CD4-positive, alpha-beta memory T cell (primary cell): ENCODE measurements at regions not wholly inside any gene's neighbourhood (a gene's known extent, or its start where the extent isn't known, plus 50 kb on each side); places are given as distances from the start of the nearest gene placed in this dataset.

Source experiments
- CTCF ChIA-PET: fragments of 350-600 bp; sonication (Branson Sonifier 250); formaldehyde crosslinking; loops from one replicate; lab custom pipeline; 2021; ENCODE audit warnings: inconsistent platforms; ENCODE audit not compliant: partially characterized antibody; lab: Charles Lee
- POLR2A ChIA-PET: fragments of 350-600 bp; sonication (Branson Sonifier 250); formaldehyde crosslinking; loops from one replicate; lab custom pipeline; 2021; ENCODE audit not compliant: partially characterized antibody; lab: Charles Lee
- DNase-seq, 5 donors: peaks; one replicate each; pipeline versions ENCODE4 v3.0.0 to v3.0.0-alpha.2; 2020 to 2022; ENCODE audit warnings: mixed read lengths in 1 of 5
- H3K27ac ChIP-seq: one replicate; pipeline ENCODE4 v1.7.0; 2013; ENCODE audit warnings: low read depth, low read length
- H3K27me3 ChIP-seq: 2 replicates; pipeline ENCODE4 v1.7.0; 2013; ENCODE audit warnings: mild to moderate bottlenecking, low read length, moderate library complexity; ENCODE audit not compliant: insufficient read depth
- H3K36me3 ChIP-seq: 2 replicates; pipeline ENCODE4 v1.7.0; 2013; ENCODE audit warnings: mild to moderate bottlenecking, low read length, moderate library complexity; ENCODE audit not compliant: insufficient read depth
- H3K4me1 ChIP-seq: 2 replicates; pipeline ENCODE4 v1.7.0; 2013; ENCODE audit warnings: mild to moderate bottlenecking, low read length, moderate library complexity; ENCODE audit not compliant: insufficient read depth
- H3K4me3 ChIP-seq, 2 donors: one replicate each; pipeline ENCODE4 v1.7.0; 2013; ENCODE audit warnings: low read length in 2 of 2, mild to moderate bottlenecking in 1 of 2
- H3K9me3 ChIP-seq, 2 donors: one replicate each; pipeline ENCODE4 v1.7.0; 2013; ENCODE audit warnings: low read length in 2 of 2, control low read depth in 1 of 2; ENCODE audit not compliant: control insufficient read depth in 1 of 2
- H3K27ac Mint-ChIP-seq, 7 donors: one replicate each; pipeline ENCODE4 v1.8.0; 2020 to 2021; ENCODE audit warnings: mixed read lengths in 7 of 7, mild to moderate bottlenecking in 6 of 7, inconsistent platforms in 3 of 7, moderate library complexity in 3 of 7
- H3K27me3 Mint-ChIP-seq, 2 donors: one replicate each; pipeline ENCODE4 v1.8.0; 2020 to 2021; ENCODE audit warnings: mixed read lengths in 2 of 2
- H3K36me3 Mint-ChIP-seq, 2 donors: one replicate each; pipeline ENCODE4 v1.8.0; 2020 to 2021; ENCODE audit warnings: mixed read lengths in 2 of 2, inconsistent platforms in 1 of 2, mild to moderate bottlenecking in 1 of 2
- H3K4me1 Mint-ChIP-seq, 4 donors: one replicate each; pipeline ENCODE4 v1.8.0; 2020 to 2021; ENCODE audit warnings: mixed read lengths in 4 of 4, mild to moderate bottlenecking in 1 of 4
- H3K4me3 Mint-ChIP-seq, 8 donors: one replicate each; pipeline ENCODE4 v1.8.0; 2020 to 2021; ENCODE audit warnings: mixed read lengths in 8 of 8, mild to moderate bottlenecking in 7 of 8, moderate library complexity in 6 of 8, inconsistent platforms in 3 of 8
- H3K9me3 Mint-ChIP-seq, 8 donors: one replicate each; pipeline ENCODE4 v1.8.0; 2020 to 2021; ENCODE audit warnings: mixed read lengths in 8 of 8, mild to moderate bottlenecking in 5 of 8, inconsistent platforms in 3 of 8, moderate library complexity in 1 of 8
- intact Hi-C: fragments of 100-400 bp; cut with micrococcal nuclease; formaldehyde crosslinking; loops from one replicate; pipeline ENCODE4 v1.15.1; 2023

- Mint-ChIP-seq H3K9me3 (peaks cover 0 to 9% (median 1%) of the 10 kb centered on the region in 8 donors), H3K27me3 (no peaks in the 10 kb centered on the region), H3K36me3 (no peaks in the 10 kb centered on the region), H3K27ac (no peak overlapping the region), H3K4me3 (no peak overlapping the region), H3K4me1 (no peaks in the 10 kb centered on the region)
- no peak overlapping the region for H3K27ac ChIP-seq
- H3K4me3 ChIP-seq, result no peak overlapping the region
- CTCF ChIA-PET, result no interaction called here
- H3K36me3 ChIP-seq, result no peaks in the 10 kb centered on the region
- DNase-seq, result no peak
- POLR2A ChIA-PET, result no interaction called here
- H3K27me3 ChIP-seq, result no peaks in the 10 kb centered on the region
- intact Hi-C loops, result no loop called here
- H3K9me3 ChIP-seq, result no peaks in the 10 kb centered on the region
- no peaks in the 10 kb centered on the region for H3K4me1 ChIP-seq
Measured at GRCh38 chr4:160193787-160194186, 1090.9 kb downstream of the RAPGEF2 start.

DNA sequence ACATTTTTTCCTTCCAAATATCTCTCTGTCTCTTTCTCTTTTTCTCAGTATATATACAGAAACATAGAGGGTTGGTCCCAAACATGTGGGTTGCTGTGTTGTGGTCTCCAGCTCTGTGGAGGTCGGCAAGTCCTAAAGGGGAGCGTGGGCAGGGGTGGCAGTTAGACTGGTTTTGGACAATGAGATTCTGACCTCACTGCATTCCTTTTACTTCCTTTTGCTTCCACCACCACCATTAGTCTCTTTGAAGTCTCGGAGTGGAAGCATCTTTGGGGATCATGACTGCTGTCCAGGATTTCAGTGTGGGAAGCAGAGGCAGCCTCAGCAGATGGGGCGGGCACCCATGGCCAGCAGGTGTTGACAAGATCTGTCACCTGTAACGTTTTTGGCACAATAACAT is 1091.8 kb downstream of the RAPGEF2 start:
- Histone ChIP-seq H3K27ac (no peak overlapping the region), H3K36me3 (no peaks in the 10 kb centered on the region), H3K4me1 (no peaks in the 10 kb centered on the region), H3K4me3 (no peak overlapping the region), H3K27me3 (no peaks in the 10 kb centered on the region), H3K9me3 (no peaks in the 10 kb centered on the region)
- no peak for DNase-seq
- CTCF ChIA-PET, result no interaction called here
- POLR2A ChIA-PET, result no interaction called here
- H3K4me1 Mint-ChIP-seq, result no peaks in the 10 kb centered on the region
- intact Hi-C loops, result no loop called here
- no peaks in the 10 kb centered on the region for H3K36me3 Mint-ChIP-seq
- H3K4me3 Mint-ChIP-seq, result no peak overlapping the region
- peaks cover 0 to 16% (median 2%) of the 10 kb centered on the region in 8 donors for H3K9me3 Mint-ChIP-seq
- peak overlapping the region in 1 of 7 donors; percentile 13 for H3K27ac Mint-ChIP-seq
- H3K27me3 Mint-ChIP-seq, result no peaks in the 10 kb centered on the region

- no peaks in the 10 kb centered on the region for H3K4me1 Mint-ChIP-seq
- ChIA-PET CTCF (no interaction called here), POLR2A (no interaction called here)
- H3K4me3 Mint-ChIP-seq, result no peak overlapping the region
- H3K27me3 Mint-ChIP-seq, result no peaks in the 10 kb centered on the region
- intact Hi-C loops, result no loop called here
- no peak overlapping the region for H3K27ac Mint-ChIP-seq
- Histone ChIP-seq H3K4me3 (no peak overlapping the region), H3K9me3 (no peaks in the 10 kb centered on the region), H3K27me3 (no peaks in the 10 kb centered on the region), H3K27ac (no peak overlapping the region), H3K4me1 (no peaks in the 10 kb centered on the region), H3K36me3 (no peaks in the 10 kb centered on the region)
- H3K36me3 Mint-ChIP-seq, result no peaks in the 10 kb centered on the region
- no peak for DNase-seq
- H3K9me3 Mint-ChIP-seq, result peaks cover 0 to 21% (median 5%) of the 10 kb centered on the region in 8 donors
Measured at GRCh38 chr4:160202802-160203201, 1099.9 kb downstream of the RAPGEF2 start.

DNA sequence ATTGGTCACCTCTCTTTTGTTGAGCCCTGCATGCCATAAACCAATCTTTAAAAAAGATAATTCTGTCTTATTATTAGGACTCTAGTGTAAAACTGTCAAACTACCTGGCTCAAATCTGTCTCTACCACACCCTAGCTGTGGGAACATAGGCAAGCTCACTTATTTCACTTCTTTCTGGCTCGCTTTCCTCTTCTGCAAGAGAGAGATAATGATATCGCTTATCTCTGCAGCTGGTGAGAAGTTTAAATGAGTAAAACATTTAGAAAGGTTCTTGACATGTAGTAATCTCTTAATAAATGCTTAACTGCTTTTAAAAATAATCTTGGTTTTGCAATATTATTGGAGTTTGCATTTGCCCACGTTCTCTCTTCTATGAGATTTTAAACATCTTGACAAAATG is 1109.2 kb downstream of the RAPGEF2 start:
- Histone ChIP-seq H3K4me1 (no peaks in the 10 kb centered on the region), H3K27me3 (no peaks in the 10 kb centered on the region), H3K36me3 (no peaks in the 10 kb centered on the region), H3K9me3 (no peaks in the 10 kb centered on the region), H3K27ac (no peak overlapping the region), H3K4me3 (no peak overlapping the region)
- Mint-ChIP-seq H3K9me3 (peaks cover 0 to 10% (median 3%) of the 10 kb centered on the region in 8 donors), H3K27me3 (no peaks in the 10 kb centered on the region), H3K4me1 (no peaks in the 10 kb centered on the region), H3K4me3 (no peak overlapping the region), H3K36me3 (no peaks in the 10 kb centered on the region), H3K27ac (no peak overlapping the region)
- ChIA-PET CTCF (no interaction called here), POLR2A (no interaction called here)
- intact Hi-C loops, result no loop called here
- no peak for DNase-seq

DNA sequence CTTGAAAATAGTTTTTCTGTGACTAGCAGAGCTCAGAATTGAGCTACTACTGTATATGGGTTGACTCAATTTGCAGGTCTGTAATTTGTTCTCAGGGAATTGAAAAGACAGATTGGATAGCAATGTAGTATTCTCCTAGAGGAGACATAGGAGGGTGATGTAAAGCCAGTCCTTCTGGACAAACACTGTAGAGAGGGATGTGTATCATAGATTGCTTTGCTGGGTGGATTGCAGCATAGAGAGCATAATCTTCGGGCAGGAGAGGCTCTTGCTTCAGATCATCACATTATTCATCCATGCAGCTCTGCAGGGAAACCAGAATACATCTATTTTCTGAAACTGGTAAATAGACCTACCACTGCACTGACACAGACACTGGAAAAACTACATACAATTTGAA is 1110.5 kb downstream of the RAPGEF2 start:
- H3K4me1 Mint-ChIP-seq, result no peaks in the 10 kb centered on the region
- intact Hi-C loops, result no loop called here

DNA sequence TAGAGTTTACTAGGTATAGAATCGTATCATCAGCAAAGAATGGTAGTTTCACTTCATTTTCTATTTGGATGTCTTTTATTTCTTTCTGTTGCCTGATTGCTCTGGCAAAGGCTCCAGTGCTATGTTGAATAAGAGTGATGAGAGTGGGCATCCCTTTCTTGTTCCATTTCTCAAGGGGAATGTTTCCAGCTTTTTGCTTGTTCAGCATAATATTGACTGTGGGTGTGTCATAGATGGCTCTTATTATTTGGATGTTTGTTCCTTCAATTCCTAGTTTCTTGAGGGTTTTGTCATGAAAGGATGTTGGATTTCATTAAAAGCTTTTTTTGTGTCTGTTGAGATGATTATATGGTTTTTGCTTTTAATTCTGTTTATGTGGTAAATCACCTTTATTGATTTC is 1114.5 kb downstream of the RAPGEF2 start:
- H3K27ac ChIP-seq, result no peak overlapping the region
- no peaks in the 10 kb centered on the region for H3K9me3 ChIP-seq
- no peaks in the 10 kb centered on the region for H3K4me1 ChIP-seq
- ChIA-PET POLR2A (no interaction called here), CTCF (no interaction called here)
- H3K4me3 Mint-ChIP-seq, result no peak overlapping the region
- no peaks in the 10 kb centered on the region for H3K27me3 ChIP-seq
- intact Hi-C loops, result no loop called here
- no peaks in the 10 kb centered on the region for H3K36me3 Mint-ChIP-seq
- no peak for DNase-seq
- H3K4me3 ChIP-seq, result no peak overlapping the region
- no peaks in the 10 kb centered on the region for H3K36me3 ChIP-seq
- H3K27me3 Mint-ChIP-seq, result no peaks in the 10 kb centered on the region
- no peak overlapping the region for H3K27ac Mint-ChIP-seq
- H3K4me1 Mint-ChIP-seq, result no peaks in the 10 kb centered on the region
- peaks cover 3 to 28% (median 16%) of the 10 kb centered on the region in 8 donors for H3K9me3 Mint-ChIP-seq

More for the DNA sequence above, 1110.5 kb downstream of the RAPGEF2 start:
- POLR2A ChIA-PET, result no interaction called here
- Histone ChIP-seq H3K4me3 (no peak overlapping the region), H3K27ac (no peak overlapping the region), H3K4me1 (no peaks in the 10 kb centered on the region), H3K9me3 (no peaks in the 10 kb centered on the region), H3K27me3 (no peaks in the 10 kb centered on the region), H3K36me3 (no peaks in the 10 kb centered on the region)
- Mint-ChIP-seq H3K4me3 (no peak overlapping the region), H3K27ac (no peak overlapping the region), H3K36me3 (no peaks in the 10 kb centered on the region), H3K9me3 (peaks cover 0 to 16% (median 8%) of the 10 kb centered on the region in 8 donors), H3K27me3 (no peaks in the 10 kb centered on the region)
- CTCF ChIA-PET, result no interaction called here
- DNase-seq, result no peak

- Histone ChIP-seq H3K27ac (no peak overlapping the region), H3K36me3 (no peaks in the 10 kb centered on the region), H3K9me3 (no peaks in the 10 kb centered on the region), H3K4me3 (no peak overlapping the region), H3K4me1 (no peaks in the 10 kb centered on the region), H3K27me3 (no peaks in the 10 kb centered on the region)
- Mint-ChIP-seq H3K4me1 (no peaks in the 10 kb centered on the region), H3K9me3 (peaks cover 2 to 27% (median 12%) of the 10 kb centered on the region in 8 donors), H3K36me3 (no peaks in the 10 kb centered on the region), H3K27me3 (no peaks in the 10 kb centered on the region), H3K4me3 (no peak overlapping the region), H3K27ac (no peak overlapping the region)
- ChIA-PET CTCF (no interaction called here), POLR2A (no interaction called here)
- no peak for DNase-seq
- intact Hi-C loops, result no loop called here
Measured at GRCh38 chr4:160224049-160224448, 1121.2 kb downstream of the RAPGEF2 start.

- intact Hi-C loops, result no loop called here
- H3K27ac Mint-ChIP-seq, result no peak overlapping the region
- no peaks in the 10 kb centered on the region for H3K4me1 ChIP-seq
Measured at GRCh38 chr4:160233141-160233540, 1130.3 kb downstream of the RAPGEF2 start.

More at GRCh38 chr4:160233141-160233540, 1130.3 kb downstream of the RAPGEF2 start:
- Mint-ChIP-seq H3K9me3 (peaks cover 0 to 11% (median 2%) of the 10 kb centered on the region in 8 donors), H3K27me3 (no peaks in the 10 kb centered on the region), H3K36me3 (no peaks in the 10 kb centered on the region), H3K4me1 (no peaks in the 10 kb centered on the region), H3K4me3 (no peak overlapping the region)
- POLR2A ChIA-PET, result no interaction called here
- H3K9me3 ChIP-seq, result no peaks in the 10 kb centered on the region
- no peak overlapping the region for H3K4me3 ChIP-seq
- CTCF ChIA-PET, result no interaction called here
- no peaks in the 10 kb centered on the region for H3K27me3 ChIP-seq
- no peak overlapping the region for H3K27ac ChIP-seq
- DNase-seq, result no peak
- no peaks in the 10 kb centered on the region for H3K36me3 ChIP-seq
